22Rv1 (cell line): ENCODE measurements at regions not wholly inside any gene's neighbourhood (a gene's known extent, or its start where the extent isn't known, plus 50 kb on each side); places are given as distances from the start of the nearest gene placed in this dataset.

Experiments
- H3K27ac ChIP-seq: fragments of 450-650 bp; 2 replicates; pipeline ENCODE4 v1.5.1; 2017
- CTCF ChIP-seq: fragments of 450-650 bp; IDR thresholded peaks from 2 replicates; pipeline ENCODE4 v1.5.1; 2017; ENCODE audit warnings: mild to moderate bottlenecking
- ZFX ChIP-seq: fragments of 450-650 bp; IDR thresholded peaks from 2 replicates; pipeline ENCODE4 v1.6.1; 2017; ENCODE audit warnings: antibody characterized with exemption, borderline replicate concordance

DNA sequence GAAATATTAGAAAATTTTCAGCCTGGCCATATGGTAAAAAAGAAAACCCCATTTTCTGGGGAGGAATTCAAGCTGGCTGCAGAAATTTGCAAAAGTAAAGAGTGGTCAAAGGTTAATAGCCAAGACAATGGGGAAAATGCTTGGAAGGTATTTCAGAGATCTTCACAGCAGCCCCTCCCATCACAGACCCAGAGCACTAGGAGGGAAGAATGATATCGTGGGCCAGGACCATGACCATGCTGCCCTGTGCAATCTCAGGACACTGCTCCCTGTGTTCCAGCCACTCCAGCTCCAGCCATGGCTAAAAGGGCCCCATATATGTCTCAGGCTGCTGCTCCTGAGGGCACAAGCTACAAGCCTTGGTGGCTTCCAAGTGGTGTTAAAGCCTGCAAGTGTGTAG, 93.9 kb upstream of the AGAP1 start:
- TF ChIP-seq CTCF = no peak
- no peak for TF ChIP-seq ZFX
- no peak overlapping the region for H3K27ac ChIP-seq

DNA sequence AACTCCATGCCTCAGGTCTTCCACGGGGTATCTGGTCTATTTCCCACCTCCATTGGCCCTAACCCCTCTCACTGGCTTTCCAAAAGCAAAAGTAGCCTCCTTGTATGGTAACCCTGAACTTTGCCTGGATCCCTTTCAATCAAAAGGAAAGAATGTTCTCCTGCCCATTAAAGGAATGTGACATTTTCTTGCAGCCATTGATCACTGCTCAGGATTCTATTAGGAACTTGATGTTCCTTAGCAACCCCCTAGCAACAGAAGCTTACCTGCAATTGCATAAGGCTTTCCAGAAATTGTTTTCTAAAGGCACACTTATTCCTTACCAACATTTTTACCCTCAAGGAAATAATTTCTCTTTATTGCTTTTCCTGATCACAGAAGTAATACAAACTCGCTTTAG, 91.4 kb upstream of the AGAP1 start:
- TF ChIP-seq CTCF (no peak), ZFX (no peak)
- no peak overlapping the region for H3K27ac ChIP-seq

GRCh38 chr2:235405612-235406361, 88.1 kb upstream of the AGAP1 start:
- no peak for TF ChIP-seq ZFX
- TF ChIP-seq CTCF = no peak
- H3K27ac ChIP-seq = no peak overlapping the region

- no peak overlapping the region for H3K27ac ChIP-seq
- TF ChIP-seq ZFX (no peak), CTCF (no peak)
These were observed 87.4 kb upstream of the AGAP1 start for GRCh38 chr2:235406430-235406829.

DNA sequence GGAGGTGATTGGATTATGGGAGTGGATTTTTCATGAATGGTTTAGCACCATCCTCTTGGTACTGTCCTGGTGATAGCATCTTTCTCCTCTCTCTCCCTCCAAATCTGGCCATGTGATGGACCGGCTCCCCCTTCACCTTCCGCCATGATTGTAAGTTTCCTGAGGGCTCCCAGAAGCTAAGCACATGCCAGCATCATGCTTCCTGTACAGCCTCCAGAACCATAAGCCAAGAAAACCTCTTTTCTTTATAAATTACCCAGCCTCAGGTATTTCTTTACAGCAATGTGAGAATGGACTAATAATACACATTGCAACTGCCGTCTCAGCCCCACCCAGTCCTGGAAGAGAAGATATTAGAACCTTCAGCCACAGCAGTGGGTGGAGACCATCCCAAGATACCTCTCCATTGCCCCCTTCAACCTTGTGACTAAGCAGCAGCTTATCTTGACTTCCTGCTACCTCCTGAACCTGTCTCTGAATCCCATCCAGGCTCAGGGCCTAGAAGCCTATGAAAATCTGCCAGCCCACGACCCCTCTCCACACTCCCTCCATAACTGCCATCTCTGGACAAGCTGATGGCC, 81.8 kb upstream of the AGAP1 start:
- TF ChIP-seq CTCF (no peak), ZFX (no peak)
- H3K27ac ChIP-seq = no peak overlapping the region

DNA sequence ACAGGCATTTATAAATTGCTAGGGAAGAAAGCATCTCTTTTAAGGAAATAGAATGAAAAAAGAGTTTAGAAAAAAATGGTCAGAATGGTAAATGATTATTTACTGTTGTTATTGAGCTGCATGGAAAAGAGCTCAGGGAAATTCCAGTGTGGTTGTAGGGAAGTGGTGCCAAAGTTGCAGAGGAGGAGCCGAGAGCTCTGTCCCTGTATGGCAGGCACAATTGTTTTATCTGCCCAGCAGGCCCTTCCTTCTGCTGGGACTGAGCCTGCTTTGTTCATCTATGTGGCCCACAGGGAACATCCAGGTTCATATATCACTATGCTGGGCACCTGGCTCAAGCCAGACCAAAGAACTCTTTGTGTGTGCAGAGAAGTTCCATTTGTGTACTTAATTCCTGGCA, 80.8 kb upstream of the AGAP1 start:
- no peak overlapping the region for H3K27ac ChIP-seq
- TF ChIP-seq ZFX (no peak), CTCF (no peak)

GRCh38 chr2:235414422-235414821, 79.4 kb upstream of the AGAP1 start:
- no peak for TF ChIP-seq ZFX
- TF ChIP-seq CTCF = no peak
- H3K27ac ChIP-seq = no peak overlapping the region
